K562 (cell line): ENCODE measurements at regions not wholly inside any gene's neighbourhood (a gene's known extent, or its start where the extent isn't known, plus 50 kb on each side); places are given as distances from the start of the nearest gene placed in this dataset.
A peak's percentile ranks its signal among the peaks of the same experiment; 100 is the strongest.

Experiments
- ATAC-seq: fragments of 200-7000 bp; cut with Tn5 transposase; 3 replicates; pipeline ENCODE4 v1.9.1; 2020; ENCODE audit warnings: moderate library complexity
- BruUV-seq: library from RNA; stranded (reverse); fragments of 400-500 nt; replicated peaks from 2 replicates; lab custom pipeline; 2021; lab: Mats Ljungman, UMichigan
- CTCF ChIA-PET: fragments of 300-600 bp; formaldehyde crosslinking; extraction: SDS; loops from one replicate; lab custom pipeline; 2021; ENCODE audit warnings: low intra/inter-chr PET ratio; lab: Yijun Ruan, JAX
- POLR2A ChIA-PET: fragments of 300-600, 350-650 bp; sonication (Branson Sonifier 250); formaldehyde crosslinking; extraction: SDS; loops from one replicate; lab custom pipeline; 2021; ENCODE audit warnings: antibody characterized with exemption, inconsistent platforms; lab: Yijun Ruan, JAX
- DNase-seq, 4 experiments: peaks; one replicate each; pipeline versions ENCODE4 v3.0.0 to v3.0.0-alpha.2; 2011 to 2018; ENCODE audit warnings: low spot score in 3 of 4, mixed read lengths in 3 of 4; ENCODE audit errors: extremely low read depth in 1 of 4
- FAIRE-seq: peaks from 2 replicates; lab custom pipeline; 2011; peaks lifted over from hg19 to GRCh38; lab: Jason Lieb, UNC
- H2AFZ ChIP-seq: 2 replicates; pipeline ENCODE4 v1.6.0; 2011; ENCODE audit warnings: low read depth, low read length, control low read depth, inconsistent platforms
- H3K27ac ChIP-seq: fragments of 200-600 bp; 3 replicates; pipeline ENCODE4 v1.8.0; 2011; ENCODE audit warnings: low read depth, mild to moderate bottlenecking, control low read depth, inconsistent platforms, low read length, moderate library complexity, mixed read lengths; ENCODE audit errors: extremely low read depth
- H3K27me3 ChIP-seq, 2 experiments: fragments of 300-600 bp in 1 of 2; 2 replicates in 1 of 2; 3 replicates in 1 of 2; pipeline versions ENCODE4 v1.6.0 to v1.8.0; 2011; ENCODE audit warnings: inconsistent platforms in 2 of 2, low read length in 2 of 2, mild to moderate bottlenecking in 1 of 2, mixed read lengths in 1 of 2, moderate library complexity in 1 of 2; ENCODE audit not compliant: control insufficient read depth in 2 of 2, insufficient read depth in 2 of 2
- H3K36me3 ChIP-seq: fragments of 300-600 bp; 3 replicates; pipeline ENCODE4 v1.8.0; 2011; ENCODE audit warnings: mild to moderate bottlenecking, low read length, inconsistent platforms; ENCODE audit not compliant: control insufficient read depth, insufficient read depth
- H3K4me1 ChIP-seq, 2 experiments: fragments of 200-600 bp in 1 of 2; replicated peaks in 1 of 2; 2 replicates in 1 of 2; 3 replicates in 1 of 2; pipeline versions ENCODE4 v1.5.1 to v1.8.0; 2011; ENCODE audit warnings: inconsistent platforms in 2 of 2, low read length in 2 of 2, mild to moderate bottlenecking in 1 of 2, mixed read lengths in 1 of 2, moderate library complexity in 1 of 2; ENCODE audit not compliant: control insufficient read depth in 2 of 2, insufficient read depth in 2 of 2
- H3K4me2 ChIP-seq: 2 replicates; pipeline ENCODE4 v1.6.1; 2011; ENCODE audit warnings: low read length, control low read depth, inconsistent platforms, mixed read lengths; ENCODE audit not compliant: insufficient read depth
- H3K4me3 ChIP-seq: fragments of 200-600 bp; sonication (generic), shearing (Covaris generic); 2 replicates; pipeline ENCODE4 v1.5.1; 2016; ENCODE audit warnings: control low read depth, inconsistent platforms
- H3K79me2 ChIP-seq: fragments of 200-600 bp; 3 replicates; pipeline ENCODE4 v1.8.0; 2011; ENCODE audit warnings: low read length, inconsistent platforms; ENCODE audit not compliant: control insufficient read depth, insufficient read depth
- H3K9ac ChIP-seq, 2 experiments: 2 replicates each; pipeline versions ENCODE4 v1.6.0 to v1.6.1; 2011; ENCODE audit warnings: low read depth in 2 of 2, low read length in 2 of 2, control low read depth in 1 of 2, inconsistent platforms in 1 of 2, mild to moderate bottlenecking in 1 of 2, mixed read lengths in 1 of 2; ENCODE audit not compliant: insufficient read depth in 1 of 2
- H3K9me1 ChIP-seq: one replicate; pipeline ENCODE4 v1.6.0; 2011; ENCODE audit warnings: inconsistent platforms, mild to moderate bottlenecking, low read length, moderate library complexity; ENCODE audit not compliant: control insufficient read depth, insufficient read depth
- H3K9me3 ChIP-seq: replicated peaks from 2 replicates; pipeline ENCODE4 v1.5.1; 2011; ENCODE audit warnings: low read depth, low read length, inconsistent platforms; ENCODE audit not compliant: control insufficient read depth, insufficient read depth
- H4K20me1 ChIP-seq: replicated peaks from 2 replicates; pipeline ENCODE4 v1.6.1; 2011; ENCODE audit warnings: low read length, inconsistent platforms, mixed read lengths; ENCODE audit not compliant: control insufficient read depth, insufficient read depth
- ELF2 ChIP-seq: fragments of 250-450 bp; sonication (Bioruptor Pico); IDR thresholded peaks from 2 replicates; pipeline ENCODE4 v1.5.0; 2021; ENCODE audit warnings: mild to moderate bottlenecking
- JUNB ChIP-seq: fragments of 450-650 bp; formaldehyde crosslinking; conservative IDR thresholded peaks from 2 replicates; pipeline ENCODE4 v1.4.0; 2020; ENCODE audit warnings: mild to moderate bottlenecking
- MEIS2 ChIP-seq: fragments of 450-650 bp; IDR thresholded peaks from 2 replicates; pipeline ENCODE4 v1.6.1; 2014; ENCODE audit warnings: mild to moderate bottlenecking; ENCODE audit not compliant: partially characterized antibody
- MXD1 ChIP-seq: fragments of 250-450 bp; sonication (Bioruptor Pico); IDR thresholded peaks from 2 replicates; pipeline ENCODE4 v1.8.0; 2021; ENCODE audit warnings: borderline replicate concordance, mild to moderate bottlenecking, moderate library complexity; ENCODE audit not compliant: poor library complexity, severe bottlenecking
- NFIX ChIP-seq: fragments of 250-450 bp; sonication (Bioruptor Pico); IDR thresholded peaks from 2 replicates; pipeline ENCODE4 v1.4.0; 2020; ENCODE audit warnings: low read depth, mild to moderate bottlenecking, moderate library complexity
- PKNOX1 ChIP-seq: fragments of 450-650 bp; IDR thresholded peaks from 2 replicates; pipeline ENCODE4 v1.6.1; 2016
- SRSF3 ChIP-seq: fragments of 200-400 bp; formaldehyde crosslinking; IDR thresholded peaks from 2 replicates; pipeline ENCODE4 v1.6.1; 2016; ENCODE audit warnings: mild to moderate bottlenecking, low read length, moderate library complexity; ENCODE audit not compliant: insufficient read depth
- TCF7 ChIP-seq: sonication (generic); IDR thresholded peaks from 2 replicates; pipeline ENCODE4 v1.6.1; 2016; ENCODE audit warnings: antibody characterized with exemption, borderline replicate concordance
- TRIM25 ChIP-seq: fragments of 450-650 bp; IDR thresholded peaks from 2 replicates; pipeline ENCODE4 v1.7.0; 2016; ENCODE audit warnings: borderline replicate concordance
- WGBS: fragments of 100-300 bp; shearing (Covaris generic); methylation state at CpG from one replicate; pipeline ENCODE4 v1.1.6; 2016; ENCODE audit warnings: low coverage, mixed read lengths; ENCODE audit not compliant: insufficient coverage; ENCODE audit errors: missing lambda C conversion rate; 5-methylcytosine and 5-hydroxymethylcytosine counted together
- in situ Hi-C: fragments of 300-500 bp; cut with MboI; formaldehyde crosslinking; loops from 4 replicates; pipeline ENCODE4 v1.15.0; 2018; ENCODE audit warnings: inconsistent platforms, mixed read lengths
- intact Hi-C: fragments of 100-400 bp; cut with micrococcal nuclease; formaldehyde crosslinking; loops from 2 replicates; pipeline ENCODE4 v1.14.2; 2022
- TF ChIP-seq, protein P1 (sequence below): fragments of 250-450 bp; sonication (Bioruptor Pico); IDR thresholded peaks from 2 replicates; pipeline ENCODE4 v1.5.0; 2020; ENCODE audit warnings: mild to moderate bottlenecking

- TF ChIP-seq, protein P1, sequence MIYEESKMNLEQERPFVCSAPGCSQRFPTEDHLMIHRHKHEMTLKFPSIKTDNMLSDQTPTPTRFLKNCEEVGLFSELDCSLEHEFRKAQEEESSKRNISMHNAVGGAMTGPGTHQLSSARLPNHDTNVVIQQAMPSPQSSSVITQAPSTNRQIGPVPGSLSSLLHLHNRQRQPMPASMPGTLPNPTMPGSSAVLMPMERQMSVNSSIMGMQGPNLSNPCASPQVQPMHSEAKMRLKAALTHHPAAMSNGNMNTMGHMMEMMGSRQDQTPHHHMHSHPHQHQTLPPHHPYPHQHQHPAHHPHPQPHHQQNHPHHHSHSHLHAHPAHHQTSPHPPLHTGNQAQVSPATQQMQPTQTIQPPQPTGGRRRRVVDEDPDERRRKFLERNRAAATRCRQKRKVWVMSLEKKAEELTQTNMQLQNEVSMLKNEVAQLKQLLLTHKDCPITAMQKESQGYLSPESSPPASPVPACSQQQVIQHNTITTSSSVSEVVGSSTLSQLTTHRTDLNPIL = no peak
- TF ChIP-seq SRSF3 (no peak), ELF2 (CRISPR knock-in tag) (no peak), JUNB (no peak), TCF7 (no peak), MEIS2 (peak; percentile 61), PKNOX1 (peak; percentile 40), TRIM25 (no peak), NFIX (CRISPR knock-in tag) (no peak), MXD1 (no peak)
- TF ChIP-seq, all 486 proteins: peak for 2
- ATAC-seq (peak; percentile 27), DNase-seq (no peak), FAIRE-seq (no peak)
- no peak overlapping the region for H3K4me3 ChIP-seq
- CTCF ChIA-PET = no interaction called here
- no TSS peak for BruUV-seq
- 6% methylated on average over 16 of the region's 17 CpGs for WGBS
- no peaks in the 10 kb centered on the region for H3K79me2 ChIP-seq
- H3K9ac ChIP-seq = no peak overlapping the region
- H4K20me1 ChIP-seq = 0 out of 2 replicates have a peak, but pooled peaks cover 9% of the 10 kb centered on the region
- no peaks in the 10 kb centered on the region for H3K36me3 ChIP-seq
- intact Hi-C loops (no loop called here), in situ Hi-C loops (no loop called here)
- H3K27ac ChIP-seq = no peak overlapping the region
- H3K27me3 ChIP-seq = peaks cover 44 to 75% of the 10 kb centered on the region in 2 experiments
- H2AFZ ChIP-seq = no peak overlapping the region
- H3K9me1 ChIP-seq = no peaks in the 10 kb centered on the region
- no peaks in the 10 kb centered on the region for H3K9me3 ChIP-seq
- peaks cover 0 to 21% of the 10 kb centered on the region in 2 experiments; a peak in 2 of 5 replicates for H3K4me1 ChIP-seq
- H3K4me2 ChIP-seq = no peak overlapping the region
- POLR2A ChIA-PET = interaction anchor here (0.6 to 0.7 kb wide), 2 partner anchors 8 to 161 kb away, joined by 3 to 4 read pairs; no protein-coding TSS in a partner anchor
Observed at GRCh38 chr1:10897981-10898728, 101.7 kb upstream of the CASZ1 start.
